HT1080 (cell line): ENCODE measurements at regions not wholly inside any gene's neighbourhood (a gene's known extent, or its start where the extent isn't known, plus 50 kb on each side); places are given as distances from the start of the nearest gene placed in this dataset.
"Not testable (repeated sequence)": the region's sequence is repeated elsewhere in the genome, so short reads cannot be mapped to it uniquely, and the experiment has no call there.

ENCODE experiments used
- DNase-seq: peaks from one replicate; pipeline ENCODE4 v3.0.0-alpha.2; 2015; ENCODE audit warnings: low read depth

DNA sequence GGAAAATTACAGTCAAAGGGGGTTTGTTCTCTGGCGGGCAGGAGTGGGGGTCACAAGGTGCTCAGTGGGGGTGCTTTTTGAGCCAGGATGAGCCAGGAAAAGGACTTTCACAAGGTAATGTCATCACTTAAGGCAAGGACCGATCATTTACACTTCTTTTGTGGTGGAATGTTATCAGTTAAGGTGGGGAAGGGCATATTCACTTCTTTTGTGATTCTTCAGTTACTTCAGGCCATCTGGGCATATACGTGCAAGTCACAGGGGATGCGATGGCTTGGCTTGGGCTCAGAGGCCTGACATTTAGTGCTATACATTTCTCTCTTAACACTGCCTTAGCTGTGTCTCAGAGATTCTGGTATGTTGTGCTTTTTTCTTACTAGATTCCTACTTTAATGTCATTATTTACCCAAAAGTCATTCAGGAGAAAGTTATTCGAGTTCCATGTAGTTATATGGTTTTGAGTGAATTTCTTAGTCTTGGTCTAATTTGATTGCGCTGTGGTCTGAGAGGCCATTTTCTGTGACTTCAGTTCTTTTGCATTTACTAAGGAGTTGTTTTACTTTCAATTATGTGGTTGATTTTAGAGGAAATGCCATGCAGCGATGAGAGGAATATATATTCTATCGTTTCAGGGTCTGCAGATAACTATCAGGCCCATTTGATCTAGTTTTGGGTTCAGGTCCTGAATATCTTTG lies 416.2 kb upstream of the EPHA7 start:
- DNase-seq, result not testable (repeated sequence)

DNA sequence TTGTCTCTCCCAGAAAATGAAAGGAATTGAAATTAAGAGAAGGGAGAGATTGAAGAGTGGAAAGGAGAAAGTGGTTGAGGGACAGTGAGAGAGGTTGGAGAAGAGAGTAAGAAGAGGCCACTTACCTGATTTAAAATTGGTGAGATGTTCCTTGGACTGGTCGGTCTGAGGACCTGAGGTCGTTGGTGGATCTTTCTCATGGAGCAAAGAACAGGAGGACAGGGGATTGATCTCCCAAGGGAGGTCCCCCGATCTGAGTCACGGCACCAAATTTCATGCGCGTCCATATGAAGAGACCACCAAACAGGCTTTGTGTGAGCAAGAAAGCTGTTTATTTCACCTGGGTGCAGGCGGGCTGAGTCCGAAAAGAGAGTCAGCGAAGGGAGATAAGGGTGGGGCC lies 415.7 kb upstream of the EPHA7 start:
- not testable (repeated sequence) for DNase-seq

DNA sequence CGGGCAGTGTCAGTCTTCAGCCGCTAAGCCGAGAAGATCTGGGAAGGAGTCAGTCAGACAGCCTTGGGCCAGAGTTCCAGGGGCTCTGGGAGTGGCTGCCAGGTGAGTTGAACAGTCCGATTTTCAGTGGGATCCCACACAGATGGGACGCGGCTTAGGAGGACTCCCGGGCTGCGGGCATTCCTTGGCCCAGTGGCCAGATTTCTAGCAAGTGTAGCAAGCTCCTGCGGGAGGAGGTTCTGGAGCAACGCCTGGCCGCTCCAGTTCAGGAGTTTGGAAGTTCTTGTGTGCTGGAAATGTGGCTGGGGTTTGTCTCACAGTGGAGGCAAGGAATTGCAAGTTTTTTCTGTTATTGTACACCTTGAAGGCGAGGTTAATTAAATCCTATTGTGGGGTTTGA lies 414.0 kb upstream of the EPHA7 start:
- not testable (repeated sequence) for DNase-seq

DNA sequence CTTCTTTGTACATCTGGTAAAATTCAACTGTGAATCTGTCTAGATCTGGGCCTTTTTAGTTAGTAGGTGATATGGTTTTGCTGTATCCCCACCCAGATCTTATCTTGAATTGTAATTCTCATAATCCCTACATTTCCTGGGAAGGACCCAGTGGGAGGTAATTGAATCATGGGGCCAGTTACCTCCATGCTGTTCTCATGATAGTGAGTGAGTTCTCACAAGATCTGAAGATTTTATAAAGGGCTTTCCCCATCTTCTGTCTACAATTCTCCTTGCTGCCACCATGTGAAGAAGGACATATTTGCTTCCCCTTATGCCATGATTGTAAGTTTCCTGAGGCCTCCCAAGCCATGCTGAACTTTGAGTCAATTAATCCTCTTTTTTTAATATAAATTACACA lies 410.4 kb upstream of the EPHA7 start:
- not testable (repeated sequence) for DNase-seq

DNA sequence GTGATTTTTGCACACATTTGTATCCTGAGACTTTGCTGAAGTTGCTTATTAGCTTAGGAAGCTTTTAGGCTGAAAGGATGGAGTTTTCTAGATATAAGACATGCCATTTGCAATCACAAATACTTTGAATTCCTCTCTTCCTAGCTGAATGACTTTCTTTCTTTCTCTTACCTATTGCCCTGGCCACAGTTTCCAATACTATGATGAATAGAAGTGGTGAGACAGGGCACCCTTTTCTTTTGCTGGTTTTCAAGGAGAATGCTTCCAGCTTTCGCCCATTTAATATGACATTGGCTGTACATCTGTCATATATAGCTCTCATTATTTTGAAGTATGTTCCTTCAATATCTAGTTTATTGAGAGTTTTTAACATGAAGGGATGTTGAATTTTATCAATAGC lies 409.6 kb upstream of the EPHA7 start:
- DNase-seq, result no peak

DNA sequence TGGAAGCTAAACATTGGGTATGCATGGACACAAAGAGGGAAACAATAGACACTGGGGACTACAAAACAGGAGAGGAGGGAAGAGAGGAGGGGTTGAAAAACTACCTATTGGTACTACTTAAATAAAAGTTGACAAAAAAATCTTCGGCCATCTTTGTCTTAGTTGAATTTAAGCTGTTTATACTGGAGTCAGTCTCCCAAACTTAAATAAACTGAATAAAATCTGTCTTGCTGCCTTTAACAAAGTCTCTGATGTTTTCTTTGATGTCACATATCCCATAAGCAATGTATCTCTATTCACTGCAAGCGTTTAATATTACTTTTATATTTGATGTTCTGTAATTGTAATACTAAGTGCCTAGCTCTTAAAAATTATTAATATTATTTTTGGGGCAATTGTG lies 409.2 kb upstream of the EPHA7 start:
- DNase-seq, result no peak

DNA sequence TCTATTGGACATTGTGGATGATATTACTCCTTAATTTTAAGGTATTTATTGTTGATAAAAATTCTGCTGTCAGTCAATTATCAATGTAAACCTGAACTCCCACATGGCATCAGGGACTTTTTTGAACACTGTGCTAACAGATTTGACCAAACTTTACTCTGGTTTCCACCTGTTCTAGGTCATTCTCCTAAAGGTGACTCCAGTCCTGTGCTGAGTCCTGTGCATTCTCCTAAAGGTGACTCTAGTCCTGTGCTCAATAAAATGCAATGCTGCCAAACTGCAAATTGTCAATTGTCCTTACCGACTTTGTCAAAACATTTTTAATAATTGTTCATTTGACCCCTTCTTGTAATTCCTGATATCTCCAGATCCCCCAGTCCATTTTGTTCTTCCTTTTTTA lies 408.4 kb upstream of the EPHA7 start:
- no peak for DNase-seq

DNA sequence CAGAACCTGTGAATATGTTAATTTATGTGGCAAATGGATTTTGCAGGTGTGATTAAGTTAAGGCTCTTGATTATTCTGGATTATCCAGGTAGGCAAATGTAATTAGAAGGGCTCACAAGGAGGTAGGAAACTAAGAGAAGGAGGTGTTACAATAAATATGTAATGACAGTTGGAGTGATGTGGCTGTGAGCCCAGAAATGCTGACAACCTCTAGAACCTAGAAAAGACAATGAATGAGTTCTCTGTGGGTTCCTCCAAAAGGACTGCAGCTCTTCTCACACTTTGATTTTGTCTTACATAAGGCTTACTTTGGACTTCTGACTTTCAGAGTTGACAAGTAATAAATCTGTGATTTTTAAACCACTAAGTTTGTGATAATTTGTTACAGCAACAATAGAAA lies 406.6 kb upstream of the EPHA7 start:
- no peak for DNase-seq

DNA sequence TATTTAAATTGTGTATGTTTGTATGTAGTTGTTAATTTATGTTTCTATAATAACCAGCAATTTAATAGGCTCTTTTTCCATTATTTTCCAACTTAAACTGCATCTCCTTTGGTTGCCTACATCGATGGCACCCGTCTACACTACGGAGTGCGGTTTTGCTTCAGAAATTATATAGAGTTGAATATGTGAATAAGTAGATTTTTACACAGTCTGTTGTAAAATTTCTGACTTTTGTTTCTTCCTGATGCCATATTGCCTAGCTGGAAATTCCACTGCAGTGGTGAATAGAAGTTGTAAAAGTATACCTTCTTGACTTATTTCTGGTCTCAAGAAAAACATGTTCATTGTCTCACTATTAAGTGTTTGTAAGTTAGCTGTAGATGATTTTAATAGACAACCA lies 404.1 kb upstream of the EPHA7 start:
- no peak for DNase-seq

DNA sequence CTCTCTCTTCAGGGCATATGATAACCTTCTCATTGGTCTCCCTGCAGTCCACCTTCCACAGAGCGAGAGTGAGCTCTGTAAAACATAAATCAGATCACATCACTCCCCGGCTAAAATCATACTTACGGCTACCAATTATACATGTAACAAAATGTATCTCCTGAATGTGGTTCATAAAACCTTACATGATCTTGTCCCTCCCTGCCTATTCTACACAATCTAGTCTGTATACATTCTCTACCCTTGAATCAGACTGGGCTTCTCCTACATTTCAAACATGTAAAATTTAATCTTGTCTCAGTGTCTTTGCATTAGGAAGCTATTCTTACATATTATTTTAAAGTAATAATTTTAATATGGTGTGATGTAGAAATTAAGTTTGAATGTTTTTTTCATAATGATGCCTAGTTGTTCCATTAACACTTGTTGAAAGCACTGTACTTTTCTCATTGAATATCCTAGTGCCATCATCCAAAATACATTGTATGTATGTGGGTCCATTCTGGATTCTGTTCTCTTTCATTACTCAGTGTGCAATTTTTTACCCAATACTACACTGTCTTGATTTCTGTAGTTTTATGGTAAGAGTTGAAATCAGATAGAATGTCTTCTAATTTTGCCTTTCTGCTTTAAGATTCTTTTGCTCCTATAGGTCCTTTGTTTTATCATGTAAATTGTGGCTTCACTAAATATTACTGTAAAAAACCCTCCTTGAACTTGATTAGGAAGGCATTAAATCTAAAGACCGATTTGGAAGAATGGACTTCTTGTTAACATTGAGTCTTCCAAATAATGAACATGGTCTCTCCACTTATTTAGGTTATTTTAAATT lies 403.3 kb upstream of the EPHA7 start:
- DNase-seq, result no peak

DNA sequence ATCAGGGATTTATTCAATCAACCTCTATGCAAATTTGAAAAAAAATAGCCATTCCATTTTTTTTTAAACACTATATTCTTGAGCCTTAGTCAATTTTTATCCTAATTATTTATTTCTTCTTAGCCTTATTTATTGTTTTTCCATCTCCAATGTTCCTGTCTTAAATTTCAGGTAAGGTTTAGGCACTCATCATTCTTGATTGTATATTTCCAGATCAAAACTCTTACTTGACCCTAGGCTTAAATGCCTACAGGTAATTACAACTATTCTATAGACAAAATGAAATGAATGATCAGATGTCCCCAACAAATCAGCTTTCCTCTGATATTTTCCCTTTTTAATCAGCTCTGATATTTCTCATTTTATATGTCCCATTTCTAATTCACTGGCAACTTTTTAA lies 402.6 kb upstream of the EPHA7 start:
- no peak for DNase-seq

DNA sequence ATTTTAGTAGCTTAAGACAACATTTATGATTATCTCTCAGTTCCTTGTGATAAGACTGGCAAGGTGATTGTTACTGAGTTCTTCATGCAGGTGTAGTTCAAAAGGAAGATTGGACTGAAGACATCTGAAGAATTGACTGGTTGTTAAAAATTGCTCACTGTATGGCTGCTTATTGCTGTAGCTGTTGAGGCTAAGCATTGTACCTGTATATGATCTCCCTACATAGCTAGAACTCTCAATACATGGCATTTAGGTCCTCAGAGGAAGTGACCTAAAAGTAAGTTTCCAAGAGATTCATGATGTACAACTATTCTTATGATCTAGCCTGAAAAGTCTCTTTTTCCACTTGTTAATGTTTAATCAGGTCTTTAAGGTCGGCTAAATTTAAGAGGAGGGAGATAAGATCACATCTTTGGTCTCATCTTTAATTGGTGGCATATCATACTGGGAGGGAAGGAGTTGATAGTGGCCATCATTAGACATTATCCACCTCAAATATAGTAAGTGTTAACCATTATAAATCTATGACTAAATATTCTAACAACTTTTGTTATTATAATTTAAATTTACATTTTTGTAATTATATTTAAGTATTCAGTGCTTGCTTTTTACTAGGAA lies 401.2 kb upstream of the EPHA7 start:
- no peak for DNase-seq

DNA sequence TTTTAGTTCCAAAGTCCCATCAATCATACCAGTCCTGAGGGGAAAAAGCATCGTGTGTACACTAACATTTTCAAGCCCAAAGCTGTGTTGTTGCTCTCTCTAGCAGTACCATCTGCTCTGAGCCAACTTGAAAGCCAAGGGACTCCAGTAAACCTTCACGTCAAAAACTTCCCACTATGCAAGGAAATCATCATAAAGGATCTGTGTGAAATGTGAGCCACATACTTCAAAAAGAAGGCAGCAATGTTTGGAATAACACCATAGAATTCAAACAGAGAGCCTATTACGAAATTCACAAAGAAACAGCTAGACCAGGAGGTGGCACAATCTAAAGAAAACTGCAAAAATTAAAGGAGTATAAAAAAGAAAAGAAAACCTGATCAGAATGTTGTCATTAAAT lies 399.8 kb upstream of the EPHA7 start:
- no peak for DNase-seq

DNA sequence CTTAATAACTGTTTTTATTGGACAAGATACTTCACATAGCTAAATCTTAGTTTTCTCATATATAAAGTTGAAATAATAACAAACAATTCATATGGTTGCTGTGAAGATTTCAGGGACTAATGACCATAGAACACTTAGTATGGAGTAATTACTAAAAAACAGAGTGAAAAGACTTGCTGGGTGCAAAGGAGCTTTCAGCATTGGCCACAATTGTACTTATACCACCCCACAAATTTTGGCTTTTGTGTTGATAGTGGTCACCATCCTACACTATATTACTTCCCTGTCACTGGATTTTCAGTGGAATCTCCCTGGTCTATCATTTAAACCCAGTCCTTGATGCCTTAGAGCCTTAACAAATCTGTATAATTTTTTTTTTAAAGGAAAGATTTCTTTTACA lies 398.6 kb upstream of the EPHA7 start:
- DNase-seq, result no peak

DNA sequence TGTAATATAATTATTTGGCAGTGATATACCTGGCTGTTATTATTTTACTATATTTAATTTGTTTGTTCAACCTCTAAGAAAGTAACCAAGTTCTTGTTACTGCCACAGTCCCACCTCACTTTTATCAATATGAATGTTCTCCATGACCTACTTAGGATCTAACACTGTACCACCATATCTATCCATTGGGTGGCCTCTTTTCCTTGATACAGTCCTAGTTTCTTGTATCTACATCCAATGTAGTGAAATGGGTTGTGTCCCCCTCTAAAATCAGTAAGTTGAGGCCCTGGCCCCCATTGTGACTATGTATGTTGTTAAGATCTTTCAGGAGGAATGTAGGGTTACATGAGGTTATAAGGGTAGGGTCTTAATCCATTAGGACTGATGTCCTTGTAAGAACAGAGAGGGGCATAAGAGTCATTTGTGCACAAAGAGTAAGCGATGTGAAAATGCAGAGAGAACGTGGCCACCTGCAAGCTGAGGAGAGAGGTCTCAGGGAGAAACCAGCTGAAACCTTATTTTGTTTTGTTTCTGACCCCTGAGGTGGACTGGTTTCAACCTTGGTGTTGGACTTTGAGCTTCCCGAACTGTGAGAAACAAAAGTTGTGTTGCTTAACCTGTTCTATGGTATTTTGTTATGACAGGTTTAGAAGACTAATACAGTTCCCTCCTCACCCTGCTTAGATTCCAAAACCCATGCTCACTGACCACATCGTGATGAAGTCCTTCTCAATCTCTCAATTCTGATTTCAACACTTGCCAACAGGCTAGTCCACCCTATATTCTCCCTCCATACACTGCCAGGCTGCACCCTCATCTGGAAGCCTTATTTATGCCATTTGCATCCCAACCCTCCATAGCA lies 387.3 kb upstream of the EPHA7 start:
- no peak for DNase-seq

DNA sequence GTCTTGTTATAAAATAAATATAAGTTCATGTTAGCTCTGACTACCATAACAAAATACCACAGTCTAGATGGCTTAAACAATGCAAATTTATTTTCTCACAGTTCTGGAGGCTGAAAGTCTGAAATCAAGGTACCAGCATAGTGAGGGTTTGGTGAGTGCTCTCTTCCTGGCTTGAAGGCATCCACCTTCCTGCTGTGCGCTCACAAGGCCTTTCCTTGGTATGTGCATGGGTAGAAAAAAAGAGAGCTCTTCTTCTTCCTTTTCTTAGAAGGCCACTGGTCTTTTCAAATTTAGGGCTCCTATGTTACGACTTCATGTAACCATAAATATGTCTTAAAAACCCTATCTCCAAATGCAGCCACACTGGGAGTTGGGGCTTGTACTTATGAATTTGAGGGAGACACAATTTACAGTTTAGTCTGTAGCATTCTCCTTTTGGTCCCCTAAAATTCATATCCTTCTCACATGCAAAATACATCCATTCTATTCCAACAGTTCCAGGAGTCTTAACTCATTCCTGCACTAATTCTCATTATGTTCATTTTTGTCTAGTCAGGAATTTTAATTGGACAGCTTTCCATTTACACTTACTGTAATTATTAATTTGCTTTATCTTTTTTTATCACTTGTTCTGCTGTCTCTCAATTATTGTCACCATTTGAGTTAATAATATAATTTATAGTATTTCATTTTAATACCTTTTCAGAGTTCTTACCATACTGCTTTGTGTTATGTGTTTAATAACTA lies 381.9 kb upstream of the EPHA7 start:
- DNase-seq, result no peak

DNA sequence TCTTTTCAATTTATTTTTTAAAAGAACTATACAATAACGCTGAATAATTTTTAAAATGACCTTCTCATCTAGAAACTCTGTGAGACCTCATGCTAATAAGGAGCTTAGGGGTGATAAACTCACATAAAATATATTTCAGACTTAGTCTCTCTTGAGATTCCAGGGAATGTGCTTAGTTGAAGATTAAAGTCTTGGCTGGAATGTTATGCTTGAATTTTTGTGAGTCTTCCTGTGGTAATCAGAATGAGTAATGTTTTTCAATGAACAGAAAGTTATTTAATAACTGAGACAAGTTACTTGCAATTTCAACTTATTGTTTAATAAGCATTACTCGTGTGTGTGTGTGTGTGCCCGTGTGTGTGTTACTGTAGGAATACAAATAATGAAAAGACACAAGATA lies 379.9 kb upstream of the EPHA7 start:
- DNase-seq, result no peak

DNA sequence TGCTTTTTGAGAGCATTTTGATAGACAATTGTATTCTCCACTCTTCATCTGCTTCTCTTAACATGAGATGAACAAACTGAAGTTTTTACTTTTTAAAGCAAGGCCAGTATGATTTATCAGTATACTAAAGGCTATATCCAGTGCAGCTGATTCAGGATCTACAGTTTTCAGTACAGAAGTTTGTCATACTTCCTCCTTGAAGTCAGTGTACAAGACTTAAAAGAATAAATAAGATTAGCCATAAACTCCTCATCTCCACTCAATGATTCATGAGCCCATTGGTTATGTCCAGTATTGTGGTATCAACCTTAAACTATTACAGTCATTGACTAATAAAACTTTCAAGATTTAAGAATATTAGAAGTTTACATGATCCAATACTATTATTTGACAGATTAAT lies 374.8 kb upstream of the EPHA7 start:
- DNase-seq, result no peak

DNA sequence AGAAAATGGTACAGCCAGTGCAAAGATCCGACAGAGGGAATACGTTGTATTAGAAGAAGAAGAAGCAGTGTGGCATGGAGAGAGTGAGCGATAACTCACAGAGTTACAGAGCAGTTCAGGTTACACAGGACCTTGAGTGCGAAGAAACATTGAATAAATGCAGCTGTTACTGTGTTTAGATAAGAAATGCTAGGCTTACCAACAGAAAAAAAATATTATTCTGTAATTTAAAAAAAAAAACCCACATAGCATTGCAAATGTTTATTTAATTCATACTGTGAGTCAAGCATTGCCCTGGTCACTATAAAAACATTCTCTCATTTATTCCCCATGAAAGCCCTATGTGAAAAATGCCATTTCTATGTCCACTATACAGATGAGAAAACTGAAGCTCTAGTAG lies 373.4 kb upstream of the EPHA7 start:
- DNase-seq, result no peak

DNA sequence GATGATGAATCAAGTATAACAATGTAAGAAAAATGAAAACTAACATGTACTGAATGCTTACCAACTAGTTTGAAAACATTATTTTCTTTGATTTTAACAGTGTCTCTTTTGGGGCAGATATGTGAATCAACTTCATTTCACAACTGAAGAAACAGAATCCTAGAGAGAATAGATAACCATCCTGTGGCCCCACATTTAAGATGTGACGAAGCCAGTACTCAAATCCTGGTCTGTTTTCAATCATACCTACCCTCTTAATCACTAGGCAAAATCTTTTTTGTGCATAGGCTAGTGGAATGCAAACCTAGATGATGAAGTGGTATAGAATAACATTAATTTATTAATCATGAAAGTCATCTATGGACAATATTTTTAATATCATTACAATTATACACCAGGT lies 371.6 kb upstream of the EPHA7 start:
- no peak for DNase-seq

DNA sequence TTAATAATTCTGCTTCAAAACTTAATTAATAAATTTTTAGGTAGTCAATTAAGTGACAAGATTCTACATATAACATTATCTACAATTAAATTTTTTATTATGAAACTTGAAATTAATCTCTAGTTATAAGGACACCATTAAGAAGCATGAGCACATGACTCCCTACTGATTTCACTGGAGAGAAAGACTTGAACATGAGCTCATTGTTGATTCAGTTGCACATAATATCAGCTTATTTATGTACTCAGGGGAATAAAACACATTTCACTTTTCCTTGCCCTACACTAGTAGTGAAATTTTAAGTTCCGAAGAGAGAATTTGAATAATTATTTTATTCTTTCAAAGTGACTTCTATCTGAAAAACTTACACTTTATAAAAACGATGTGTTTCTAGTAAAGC lies 370.2 kb upstream of the EPHA7 start:
- DNase-seq, result no peak
